ENCODE measurements at regions not wholly inside any gene's neighbourhood (a gene's known extent, or its start where the extent isn't known, plus 50 kb on each side); places are given as distances from the start of the nearest gene placed in this dataset.
A peak's percentile ranks its signal among the peaks of the same experiment; 100 is the strongest.
"Not testable (repeated sequence)": the region's sequence is repeated elsewhere in the genome, so short reads cannot be mapped to it uniquely, and the experiment has no call there.

- DNase-seq, result no peak
Measured at GRCh38 chr10:22875581-22875980, 52.3 kb upstream of the ARMC3 start.

GRCh38 chr10:22874189-22874854, 53.5 kb upstream of the ARMC3 start:
- peak in 2 of 3 donors; percentile 9 to 34 for DNase-seq

- no peak for DNase-seq
Measured at GRCh38 chr10:22856444-22857074, 71.3 kb upstream of the ARMC3 start.

- DNase-seq, result peak in 1 of 3 donors; percentile 14
Measured at GRCh38 chr10:22854935-22855421, 72.9 kb upstream of the ARMC3 start.

GRCh38 chr10:22853906-22854447, 73.9 kb upstream of the ARMC3 start:
- DNase-seq, result no peak

GRCh38 chr10:22852712-22853353, 75.0 kb upstream of the ARMC3 start:
- no peak for DNase-seq

- DNase-seq, result no peak
Measured at GRCh38 chr10:22851865-22852239, 76.0 kb upstream of the ARMC3 start.

- DNase-seq, result no peak
Measured at GRCh38 chr10:22850541-22850940, 77.3 kb upstream of the ARMC3 start.

GRCh38 chr10:22849077-22849805, 78.6 kb upstream of the ARMC3 start:
- DNase-seq, result no peak

GRCh38 chr10:22848509-22848908, 79.3 kb upstream of the ARMC3 start:
- DNase-seq, result no peak

GRCh38 chr10:22846294-22846693, 81.6 kb upstream of the ARMC3 start:
- DNase-seq, result no peak

GRCh38 chr10:22839639-22840038, 88.2 kb upstream of the ARMC3 start:
- DNase-seq, result no peak

GRCh38 chr10:22837771-22838170, 90.1 kb upstream of the ARMC3 start:
- no peak for DNase-seq

- DNase-seq, result no peak
Measured at GRCh38 chr10:22837351-22837750, 90.5 kb upstream of the ARMC3 start.

- DNase-seq, result no peak
Measured at GRCh38 chr10:22834471-22834870, 93.4 kb upstream of the ARMC3 start.

GRCh38 chr10:22833781-22834180, 94.1 kb upstream of the ARMC3 start:
- no peak for DNase-seq

- no peak for DNase-seq
Measured at GRCh38 chr10:22833353-22833752, 94.5 kb upstream of the ARMC3 start.

GRCh38 chr10:22832851-22833250, 95.0 kb upstream of the ARMC3 start:
- DNase-seq, result no peak

- no peak for DNase-seq
Measured at GRCh38 chr10:22832066-22832602, 95.7 kb upstream of the ARMC3 start.

- DNase-seq, result no peak
Measured at GRCh38 chr10:22831586-22831985, 96.3 kb upstream of the ARMC3 start.

- not testable (repeated sequence) for DNase-seq
Measured at GRCh38 chr10:22828712-22829111, 99.1 kb upstream of the ARMC3 start.

- peak in 1 of 3 donors; percentile 15 for DNase-seq
Measured at GRCh38 chr10:22825841-22826240, 102.0 kb upstream of the ARMC3 start.
